Middle frontal gyrus (tissue), 1 donor: ENCODE measurements at regions not wholly inside any gene's neighbourhood (a gene's known extent, or its start where the extent isn't known, plus 50 kb on each side); places are given as distances from the start of the nearest gene placed in this dataset.
"Not testable (repeated sequence)": the region's sequence is repeated elsewhere in the genome, so short reads cannot be mapped to it uniquely, and the experiment has no call there.

ENCODE experiments used
- DNase-seq: peaks from one replicate; pipeline ENCODE4 v3.0.0-alpha.2; 2015; ENCODE audit warnings: low spot score; ENCODE audit errors: extremely low spot score

DNA sequence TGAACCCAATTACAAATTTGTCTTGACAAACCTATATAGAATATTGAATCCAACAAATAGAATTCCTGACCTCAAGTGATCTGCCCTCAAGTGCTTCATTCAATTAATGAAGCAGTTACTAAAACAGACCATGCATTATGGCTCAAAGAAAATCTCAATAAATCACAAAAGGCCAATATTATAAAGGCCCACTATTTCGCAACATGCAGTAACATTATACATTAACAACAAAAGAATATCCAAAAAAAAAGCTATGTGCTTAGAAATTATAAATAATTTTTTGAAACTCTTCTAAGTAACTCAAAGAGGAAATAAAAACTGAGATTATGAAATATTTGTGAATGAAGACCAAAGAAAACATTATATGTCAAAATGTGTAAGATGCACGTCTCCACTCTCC is 177.7 kb downstream of the ZNF674 start:
- DNase-seq = no peak

DNA sequence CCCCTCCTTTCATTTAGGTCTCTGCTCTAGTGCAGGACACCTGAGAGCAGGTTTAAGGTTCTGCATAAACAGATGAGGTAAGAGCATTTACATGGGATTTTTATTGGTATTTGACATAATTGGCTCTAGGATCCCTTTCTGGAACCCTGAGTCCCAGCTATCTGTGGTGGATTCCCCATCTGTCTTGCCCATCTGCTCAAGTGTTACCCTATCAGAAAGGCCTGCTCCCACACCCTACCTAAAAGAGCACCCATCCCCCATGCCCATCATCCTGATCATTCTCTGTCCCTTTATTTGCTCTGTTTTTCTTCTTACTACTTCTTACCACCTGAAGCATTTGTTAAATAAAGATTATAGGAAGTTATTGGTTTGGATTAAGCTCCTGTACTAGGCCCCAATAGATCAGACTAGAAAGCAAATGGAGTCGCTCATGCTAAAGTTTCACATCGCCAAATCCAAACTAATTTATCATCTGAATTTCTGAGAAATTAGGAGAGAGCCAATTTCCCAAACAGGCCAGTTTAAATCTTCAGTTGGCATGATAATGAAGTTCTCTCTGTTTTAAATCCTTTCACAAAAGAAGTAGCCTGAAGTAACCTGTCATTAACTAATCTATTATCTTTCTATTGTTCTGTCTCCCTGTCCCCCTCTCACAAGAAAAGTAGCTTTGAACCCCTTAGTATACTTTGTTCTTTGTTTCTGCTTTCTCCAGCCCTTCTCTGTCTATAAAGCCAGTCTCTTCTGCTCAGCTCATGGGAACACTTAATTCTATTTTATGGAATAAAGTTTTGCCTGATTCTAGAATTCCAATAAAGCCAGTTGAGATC is 178.6 kb downstream of the ZNF674 start:
- DNase-seq = no peak

DNA sequence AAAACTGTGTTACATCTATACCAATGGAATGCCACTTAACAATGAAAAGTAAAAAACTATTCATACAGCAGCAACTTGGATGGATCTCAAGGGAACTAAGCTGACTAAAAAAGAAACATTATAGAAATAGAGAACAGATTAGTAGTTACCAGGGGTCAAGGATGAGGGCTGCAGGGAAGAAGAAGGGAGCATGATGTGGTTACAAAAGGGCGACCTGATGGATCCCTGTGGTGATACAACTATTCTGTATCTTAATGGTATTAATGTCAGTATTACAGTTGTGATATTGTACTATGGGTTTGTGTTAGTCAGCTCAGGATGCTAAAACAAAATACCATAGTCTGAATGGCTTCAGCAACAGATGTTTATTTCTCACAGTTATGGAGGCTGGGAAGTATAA is 190.7 kb downstream of the ZNF674 start:
- DNase-seq = no peak

DNA sequence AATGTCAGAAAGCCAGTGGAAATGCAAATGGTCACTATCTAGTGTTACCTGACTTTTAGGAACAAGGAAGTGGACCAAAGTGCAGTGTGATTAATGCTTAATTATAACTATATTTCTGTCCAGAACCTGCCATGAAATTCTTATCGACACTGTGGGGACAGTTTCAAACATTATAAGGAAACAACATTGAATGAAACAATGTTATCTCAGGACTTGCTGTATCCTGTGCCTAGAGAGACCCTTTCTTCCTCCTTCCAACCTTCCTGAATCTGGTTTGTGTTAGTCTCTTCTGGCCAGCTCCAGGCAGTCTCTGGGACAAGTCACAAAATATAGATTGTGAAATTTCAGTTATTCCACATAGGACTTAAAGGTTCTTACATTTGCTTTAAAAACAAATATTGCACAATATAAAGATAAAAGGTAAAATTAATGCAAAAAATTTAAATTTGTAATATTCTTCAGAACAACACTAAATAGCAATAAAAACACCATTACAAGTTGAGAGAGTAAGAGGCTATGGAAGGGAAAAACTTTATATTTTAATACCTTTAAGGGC is 203.4 kb downstream of the ZNF674 start:
- no peak for DNase-seq

DNA sequence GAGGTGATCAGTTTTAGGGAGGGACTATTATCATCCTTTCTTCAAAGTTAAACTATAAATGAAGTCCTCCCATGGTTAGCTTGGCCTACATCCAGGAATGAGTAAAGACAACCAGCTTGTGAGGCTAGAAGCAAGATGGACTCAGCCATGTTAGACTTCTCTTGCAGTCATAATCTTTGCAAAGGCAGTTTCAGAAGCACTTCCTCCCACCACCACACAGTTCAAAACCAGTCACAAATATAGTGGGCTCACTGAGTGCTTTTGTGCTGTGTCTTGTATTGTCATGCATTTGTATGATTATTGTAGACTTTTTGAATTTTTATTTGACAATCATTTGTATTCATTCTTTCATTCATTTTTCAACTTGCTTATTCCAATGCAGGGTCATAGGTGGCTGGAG is 204.5 kb downstream of the ZNF674 start:
- no peak for DNase-seq

DNA sequence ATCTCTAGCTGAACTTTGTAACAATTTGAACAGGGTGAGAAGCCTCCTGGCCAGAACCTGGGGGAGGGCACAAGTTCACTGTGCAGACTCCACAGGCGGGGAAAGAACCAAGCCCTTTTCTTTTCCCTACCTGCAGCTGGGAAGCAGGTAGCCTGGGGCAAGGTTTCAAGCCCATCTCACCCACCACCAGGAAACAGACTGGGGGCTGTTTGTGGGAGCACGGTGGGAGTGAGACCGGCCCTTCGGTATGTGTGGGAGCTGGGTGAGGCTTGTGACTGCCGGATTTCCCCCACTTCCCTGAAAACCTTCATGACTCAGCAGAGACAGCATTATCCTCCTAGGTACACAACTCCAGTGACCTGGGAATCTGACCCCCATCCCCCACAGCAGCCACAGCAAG is 211.7 kb downstream of the ZNF674 start:
- no peak for DNase-seq

DNA sequence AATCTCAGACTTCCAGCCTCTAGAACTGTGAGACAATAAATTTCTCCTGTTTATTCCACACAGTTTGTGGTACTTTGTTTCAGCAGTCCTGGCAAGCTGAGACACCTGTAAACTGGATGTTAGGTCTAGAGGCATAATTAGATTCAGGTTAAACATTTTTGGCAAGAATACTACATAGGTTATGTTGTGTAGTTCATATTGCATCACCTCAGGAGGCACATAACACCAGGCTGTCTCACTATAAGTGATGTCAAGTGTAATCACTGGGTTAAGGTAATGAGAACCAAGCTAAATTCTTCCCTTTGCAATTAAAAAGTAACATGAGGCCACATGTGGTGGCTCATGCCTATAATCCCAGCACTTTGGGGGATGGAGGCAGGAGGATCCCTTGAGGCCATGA is 214.2 kb downstream of the ZNF674 start:
- no peak for DNase-seq

DNA sequence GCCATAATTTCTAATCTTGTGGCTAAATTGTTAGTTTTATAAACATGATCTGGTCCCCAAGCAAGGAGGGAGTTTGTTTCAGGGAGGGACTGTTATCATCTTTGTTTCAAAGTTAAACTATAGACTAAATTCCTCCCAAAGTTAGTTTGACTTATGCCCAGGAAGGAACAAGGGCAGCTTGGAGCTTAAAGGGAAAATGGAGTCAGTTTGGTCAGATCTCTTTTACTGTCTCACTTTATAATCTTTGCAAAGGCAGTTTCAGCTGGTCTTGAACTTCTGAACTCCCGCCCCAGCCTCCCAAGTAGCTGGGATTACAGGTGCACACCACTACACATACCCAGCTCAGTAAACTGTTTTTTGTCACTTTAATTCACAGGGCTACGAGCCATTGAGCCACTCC is 214.7 kb downstream of the ZNF674 start:
- DNase-seq = no peak

DNA sequence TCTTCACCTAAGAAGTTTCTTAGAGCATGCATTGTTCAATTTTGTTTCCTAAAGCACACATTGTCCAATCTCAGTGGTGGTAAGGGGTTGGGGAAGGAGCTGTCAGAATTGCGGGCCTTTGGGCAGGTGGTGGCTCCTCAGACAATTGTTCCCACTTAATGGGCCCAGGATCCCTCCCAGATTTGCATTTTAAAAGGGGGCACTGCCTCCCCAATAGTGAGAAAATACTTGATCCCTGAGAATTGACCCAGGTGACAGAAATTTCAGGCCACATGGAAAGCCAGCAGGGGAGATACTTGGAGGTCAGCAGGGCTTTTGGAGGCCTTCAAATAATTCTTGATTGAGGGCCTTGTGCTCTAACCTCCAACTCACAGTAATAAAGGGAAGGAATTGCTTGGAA is 217.1 kb downstream of the ZNF674 start:
- no peak for DNase-seq

DNA sequence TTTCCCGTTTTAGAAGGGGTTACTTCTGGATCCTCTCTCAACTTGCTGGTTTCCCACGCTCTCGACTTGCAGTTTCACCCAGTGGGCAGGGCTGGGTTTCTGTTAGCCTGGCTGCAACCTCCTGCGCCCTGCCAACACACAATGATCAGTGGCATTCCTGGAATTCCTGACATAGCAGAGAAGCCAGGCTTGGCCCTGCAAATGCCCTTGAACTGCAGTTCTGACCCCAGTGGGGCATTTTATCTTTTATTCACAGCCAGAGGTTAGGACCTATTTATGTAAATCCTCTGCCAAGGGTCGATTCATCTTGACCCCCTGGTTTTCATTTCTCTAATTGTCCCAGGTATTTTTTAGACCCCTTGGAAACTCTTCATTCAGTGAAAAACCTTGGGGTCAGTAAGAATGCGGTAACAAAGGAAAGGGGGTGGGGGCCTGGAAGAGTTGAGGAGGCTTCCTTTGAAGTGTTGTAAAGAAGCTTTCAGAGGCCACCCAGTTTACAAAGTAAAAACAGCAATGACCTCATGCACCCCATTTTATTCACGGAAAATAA is 217.6 kb downstream of the ZNF674 start:
- no peak for DNase-seq

DNA sequence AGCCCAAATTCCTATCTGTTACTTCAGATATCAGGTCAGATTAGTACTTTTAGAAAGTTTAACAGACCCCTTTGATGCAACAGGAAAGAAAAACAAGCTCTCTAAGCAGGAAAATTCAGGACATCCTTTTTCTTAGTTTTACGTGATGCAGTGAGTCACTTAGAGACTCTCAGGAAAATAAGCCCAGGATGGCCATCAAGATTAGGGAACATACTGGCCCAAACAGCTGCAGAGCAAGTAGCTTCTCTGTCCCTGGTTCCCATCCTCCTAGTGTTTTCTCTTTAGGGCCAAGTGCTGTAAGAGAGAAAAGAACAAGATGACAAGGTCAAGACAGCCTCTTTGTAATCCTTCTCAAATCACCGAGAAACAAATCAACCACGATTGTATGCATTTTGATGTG is 219.1 kb downstream of the ZNF674 start:
- no peak for DNase-seq

DNA sequence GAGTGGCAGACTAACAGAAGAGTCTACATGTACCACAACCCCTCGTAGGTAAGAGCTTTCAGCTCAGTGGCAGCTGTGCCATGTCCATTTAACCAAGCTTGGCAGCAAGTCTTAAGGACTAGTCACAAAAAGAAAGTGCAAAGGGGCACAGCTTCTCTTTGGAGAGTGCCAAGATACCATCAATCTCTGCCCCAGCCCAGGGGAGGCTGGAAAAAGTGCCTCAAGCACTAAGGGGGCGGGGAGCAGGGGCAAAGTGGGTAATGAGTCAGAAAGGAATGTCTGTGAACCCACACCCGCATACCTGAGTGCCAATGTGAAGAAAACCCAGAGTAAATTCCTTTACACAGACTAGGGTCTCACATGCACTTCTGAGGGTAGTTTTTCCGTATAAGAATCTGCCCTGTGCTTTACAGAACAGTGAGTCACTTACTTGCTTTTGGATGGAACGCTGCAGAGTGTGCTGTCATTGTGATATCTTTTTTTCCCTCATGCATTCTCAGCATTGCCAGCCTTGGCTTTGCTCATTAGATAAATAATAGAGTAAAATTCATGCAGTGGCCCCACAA is 219.8 kb downstream of the ZNF674 start:
- DNase-seq = no peak

DNA sequence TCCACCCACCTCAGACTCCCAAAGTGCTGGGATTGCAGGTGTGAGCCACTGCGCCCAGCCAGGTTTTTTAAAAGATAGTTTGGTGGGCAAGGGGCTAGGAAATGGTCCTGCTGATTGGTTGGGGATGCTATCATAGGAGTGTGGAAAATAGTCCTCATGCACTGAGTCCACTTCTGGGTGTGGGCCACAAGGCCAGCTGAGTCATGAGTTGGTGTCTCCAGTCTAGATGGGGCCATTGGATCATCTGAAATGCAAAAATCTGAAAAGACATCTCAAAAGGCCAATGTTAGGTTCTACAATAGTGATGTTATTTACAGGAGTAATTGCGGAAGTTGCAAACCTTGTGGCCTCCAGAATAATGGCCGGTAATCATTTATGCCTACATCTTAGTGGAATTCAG is 221.1 kb downstream of the ZNF674 start:
- no peak for DNase-seq

DNA sequence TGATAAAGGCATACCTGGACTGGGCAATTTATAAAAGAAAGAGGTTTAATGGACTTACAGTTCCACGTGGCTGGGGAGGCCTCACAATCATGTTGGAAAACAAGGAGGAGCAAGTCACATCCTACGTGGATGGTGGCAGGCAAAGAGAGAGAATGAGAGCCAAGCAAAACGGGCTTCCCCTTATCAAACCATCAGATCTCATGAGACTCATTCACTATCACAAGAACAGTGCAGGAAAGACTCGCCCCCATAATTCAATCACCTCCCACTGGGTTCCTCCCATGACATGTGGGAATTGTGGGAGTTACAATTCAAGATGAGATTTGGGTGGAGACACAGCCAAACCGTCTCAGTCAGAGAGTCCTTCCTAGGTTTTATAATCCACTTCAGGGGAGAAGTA is 222.3 kb downstream of the ZNF674 start:
- not testable (repeated sequence) for DNase-seq

DNA sequence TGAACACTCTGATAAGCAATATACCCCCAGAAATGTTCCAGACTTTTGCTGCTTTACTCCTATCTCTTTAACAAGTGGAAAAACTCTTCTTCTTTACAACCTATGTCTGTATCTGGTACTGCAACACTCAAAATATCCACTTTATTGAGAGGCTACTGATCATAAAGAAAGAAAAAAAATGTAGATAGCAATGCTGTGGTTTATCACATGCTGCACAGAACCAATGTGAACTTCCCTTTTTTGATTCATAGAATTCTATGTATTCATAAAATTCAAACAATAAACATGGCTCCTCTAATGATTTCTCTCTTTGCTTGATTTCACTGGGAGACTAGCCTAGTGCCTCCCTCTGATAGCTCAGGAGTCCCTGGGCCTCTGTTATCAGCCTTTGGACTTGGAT is 223.5 kb downstream of the ZNF674 start:
- no peak for DNase-seq

DNA sequence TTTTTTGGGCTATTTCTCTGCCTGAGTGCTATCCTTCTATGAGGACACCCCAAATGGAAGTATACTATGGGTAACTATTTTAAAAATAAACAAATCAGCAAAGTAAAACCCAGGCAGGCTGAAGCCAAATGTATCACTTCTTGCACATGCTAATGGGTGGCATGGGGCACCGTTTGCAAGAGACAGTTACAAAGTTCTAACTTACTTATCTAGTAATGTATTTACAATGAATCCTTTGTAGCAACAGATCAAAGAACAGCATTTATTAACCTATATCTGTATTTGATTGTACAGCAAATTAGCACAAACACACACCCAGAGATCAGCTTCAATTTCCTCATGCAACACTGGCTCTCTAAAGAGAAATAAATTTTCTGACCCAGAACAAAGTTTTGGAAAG is 225.5 kb downstream of the ZNF674 start:
- no peak for DNase-seq

DNA sequence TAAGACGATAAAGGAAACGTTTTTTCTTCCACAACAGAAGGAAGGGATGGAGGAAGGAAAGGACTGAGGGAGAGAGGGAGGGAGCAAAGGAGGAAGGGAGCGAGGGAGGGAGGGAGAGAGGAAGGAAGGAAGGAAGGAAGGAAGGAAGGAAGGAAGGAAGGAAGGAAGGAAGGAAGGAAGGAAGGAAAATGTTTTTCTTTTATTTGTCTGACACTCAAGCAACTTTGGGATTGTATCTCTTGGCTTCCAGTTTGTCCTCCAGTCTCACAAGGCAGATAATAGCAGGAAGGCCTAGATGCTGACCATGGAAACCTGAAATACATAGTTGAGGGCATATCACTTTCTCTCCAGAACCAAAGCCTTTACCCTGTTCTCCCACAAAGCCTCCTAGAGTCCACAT is 226.7 kb downstream of the ZNF674 start:
- DNase-seq = no peak

DNA sequence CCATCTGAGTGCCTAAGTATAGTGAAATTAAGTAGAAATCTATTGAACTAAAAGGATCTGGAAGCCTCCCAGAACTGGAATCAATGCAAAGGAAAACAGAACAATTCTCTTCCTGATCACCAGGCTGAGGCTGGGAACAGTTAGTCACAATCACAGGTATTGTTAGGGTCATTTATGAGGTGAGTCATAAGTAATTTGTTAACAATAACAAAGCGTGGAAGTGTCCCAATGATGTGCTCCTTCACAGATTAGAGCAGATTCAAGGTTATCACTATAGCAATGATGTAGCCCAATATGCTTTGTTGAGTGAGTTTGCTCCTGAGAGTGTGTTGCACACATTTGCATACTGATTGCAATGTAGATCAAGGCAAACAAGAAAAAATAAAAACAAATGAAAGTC is 228.1 kb downstream of the ZNF674 start:
- DNase-seq = no peak

DNA sequence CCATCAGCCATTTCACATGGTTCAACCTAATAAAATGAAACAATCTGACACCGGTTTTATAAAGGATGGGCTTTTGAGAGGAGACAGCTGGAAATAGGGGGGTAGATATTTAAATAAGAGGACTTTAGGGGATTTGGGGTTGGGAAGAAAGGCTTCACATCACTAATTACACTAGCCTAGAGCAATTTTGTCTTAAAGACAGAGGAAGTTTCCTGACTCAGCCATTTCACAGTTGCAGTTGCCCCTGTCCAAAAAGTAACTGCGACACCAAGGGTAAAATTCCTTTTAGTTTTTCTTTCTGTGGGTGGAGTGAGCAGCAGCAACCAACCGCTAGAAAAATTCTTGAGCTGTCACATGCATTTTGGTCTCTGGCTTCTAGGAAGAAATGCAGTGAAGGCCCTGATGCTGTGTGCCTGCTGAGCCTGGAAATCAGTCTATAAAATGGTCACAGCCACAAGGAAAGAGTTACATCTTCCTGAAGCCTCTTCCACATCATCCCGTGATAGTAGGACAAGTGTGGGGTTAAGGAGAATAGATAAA is 233.6 kb downstream of the ZNF674 start:
- DNase-seq = no peak

DNA sequence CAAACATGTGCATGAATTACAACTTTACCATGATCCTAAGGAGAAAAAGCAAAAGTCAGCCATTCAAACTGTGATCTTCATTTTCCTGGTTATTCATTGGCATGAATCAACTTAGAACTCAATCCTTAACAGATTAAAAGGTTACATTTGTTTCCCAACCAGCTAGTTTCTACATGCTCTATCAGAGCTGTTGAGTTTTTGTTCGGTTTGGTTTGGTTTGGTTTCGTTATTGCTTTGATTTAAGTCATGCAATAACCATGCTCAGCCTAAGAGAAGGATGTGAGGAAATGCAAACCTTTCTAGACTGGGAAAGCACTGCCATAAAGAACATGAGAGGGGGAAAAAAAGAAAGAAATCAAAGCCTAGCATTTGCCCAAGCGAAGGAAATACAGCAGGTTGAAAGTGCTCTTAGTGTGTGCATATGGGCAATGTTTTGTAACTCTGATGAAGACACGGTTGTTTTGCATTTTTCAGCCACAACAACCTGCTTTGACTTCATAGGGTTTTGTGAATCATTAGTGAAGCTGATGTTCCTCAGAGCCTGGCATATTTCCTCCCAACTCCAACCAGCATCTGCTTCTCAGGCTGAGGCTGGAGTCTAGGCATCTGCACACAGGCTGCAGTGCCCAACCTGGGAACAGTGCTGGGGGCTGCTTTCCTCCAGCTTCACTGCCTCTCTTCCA is 234.3 kb downstream of the ZNF674 start:
- no peak for DNase-seq

DNA sequence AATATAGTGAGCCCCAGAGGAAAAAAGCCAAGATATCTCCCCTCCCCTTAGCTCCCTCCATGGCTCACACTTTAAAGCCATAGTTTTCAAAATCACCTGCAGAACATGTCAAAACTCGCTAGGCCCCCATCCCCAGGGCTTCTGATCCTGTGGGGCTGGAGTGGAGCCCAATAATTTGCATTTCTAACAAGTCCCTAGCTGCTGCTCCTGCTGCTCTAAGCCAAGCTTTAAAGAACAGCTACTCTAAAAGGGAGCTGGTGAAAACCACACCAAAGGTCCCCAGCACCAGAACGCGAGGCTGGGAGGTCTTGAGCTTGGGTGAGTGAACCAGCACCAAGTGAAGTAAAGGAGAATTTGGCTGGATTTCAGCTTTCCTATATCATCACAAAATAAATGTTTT is 237.1 kb downstream of the ZNF674 start:
- no peak for DNase-seq

DNA sequence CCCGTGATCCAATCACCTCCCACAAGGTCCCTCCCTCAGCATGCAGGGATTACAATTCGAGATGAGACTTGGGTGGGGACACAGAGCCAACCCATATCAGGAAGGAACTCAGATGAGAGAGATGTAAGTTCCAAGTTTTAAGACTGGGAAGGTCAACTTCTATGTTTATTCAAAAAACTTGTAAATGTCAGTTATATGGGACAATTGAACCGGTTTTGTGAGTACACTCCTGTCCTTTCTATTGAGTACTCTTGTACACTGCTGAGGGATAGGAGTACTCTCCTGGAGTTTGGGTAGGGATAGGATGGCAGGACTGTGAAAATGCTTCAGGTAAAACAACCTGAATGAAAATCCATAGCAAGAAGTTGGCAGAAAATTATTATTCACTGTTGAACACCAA is 239.1 kb downstream of the ZNF674 start:
- DNase-seq = no peak
